ENCODE measurements at regions not wholly inside any gene's neighbourhood (a gene's known extent, or its start where the extent isn't known, plus 50 kb on each side); places are given as distances from the start of the nearest gene placed in this dataset.

DNA sequence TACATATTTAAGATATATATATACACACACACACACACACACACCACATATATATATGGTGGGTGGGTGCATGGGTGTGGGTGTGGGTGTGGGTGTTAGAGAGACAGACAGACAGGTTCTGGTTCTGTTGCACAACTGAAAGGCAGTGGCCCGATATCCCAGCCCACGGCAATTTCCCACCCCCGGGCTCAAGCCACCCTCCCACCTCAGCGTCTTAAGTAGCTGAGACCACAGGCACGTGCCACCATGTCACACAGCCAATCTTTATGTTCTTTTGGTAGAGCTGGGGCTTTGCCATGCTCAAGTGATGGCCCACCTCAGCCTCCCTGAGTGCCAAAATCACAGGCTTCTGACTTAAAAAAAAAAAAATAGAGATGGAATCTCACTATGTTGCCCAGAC is 417.8 kb upstream of the FOXG1 start:
- TF ChIP-seq CTCF (IDR thresholded peaks at IDR 0.05; ENCODE audit: low read depth, low read length) (no peak), POLR2A (IDR thresholded peaks at IDR 0.05; ENCODE audit: extremely low read depth, insufficient read length) (no peak)
